ENCODE measurements at regions not wholly inside any gene's neighbourhood (a gene's known extent, or its start where the extent isn't known, plus 50 kb on each side); places are given as distances from the start of the nearest gene placed in this dataset.

DNA sequence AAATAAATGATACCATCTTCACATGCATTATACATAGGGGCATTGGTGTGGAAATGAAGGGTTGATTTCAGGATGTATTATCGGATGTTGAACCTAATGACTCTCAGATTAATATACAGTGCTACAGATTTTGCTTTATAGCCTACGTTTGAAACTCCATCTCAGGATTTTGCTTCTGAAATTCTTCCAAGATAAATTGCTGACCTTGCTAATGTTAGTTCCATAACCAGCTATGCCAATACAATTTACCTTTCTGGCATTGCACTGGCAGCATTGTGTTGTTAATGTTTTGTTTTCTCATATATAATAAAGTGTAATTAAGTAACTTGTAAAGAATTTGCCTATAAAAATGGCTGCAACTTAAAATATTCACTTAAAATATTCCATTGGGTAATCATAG is 350.1 kb downstream of the CHRM3 start:
- Histone ChIP-seq H3K9me2 (replicated peaks; ENCODE audit: insufficient read depth, low read length) (no peaks in the 10 kb centered on the region), H3K9ac (ENCODE audit: low read length) (no peak overlapping the region), H3K4me2 (ENCODE audit: low read depth, low read length) (no peak overlapping the region), H4K20me1 (ENCODE audit: insufficient read depth, low read length) (no peaks in the 10 kb centered on the region), H3K27ac (ENCODE audit: low read length) (no peak overlapping the region), H3K9me3 (replicated peaks; ENCODE audit: insufficient read depth, low read length) (no peaks in the 10 kb centered on the region), H2AFZ (ENCODE audit: low read length) (no peak overlapping the region), H3K4me3 (ENCODE audit: low read length) (no peak overlapping the region), H3K27me3 (replicated peaks; ENCODE audit: insufficient read depth, low read length) (no peaks in the 10 kb centered on the region), H3K36me3 (replicated peaks; ENCODE audit: insufficient read depth, low read length) (no peaks in the 10 kb centered on the region), H3K4me1 (ENCODE audit: low read length) (no peaks in the 10 kb centered on the region), H3K79me2 (ENCODE audit: low read length) (0 out of 2 replicates have a peak, but pooled peaks cover 4% of the 10 kb centered on the region), H3F3A (ENCODE audit: insufficient read depth, low read length) (no peaks in the 10 kb centered on the region)
- DNase-seq = no peak
- TF ChIP-seq CTCF (IDR thresholded peaks at IDR 0.05; ENCODE audit: low read length) = no peak
- no peak for TF ChIP-seq EZH2phosphoT487 (IDR thresholded peaks at IDR 0.05; ENCODE audit: low read length)
- TF ChIP-seq EZH2 (optimal IDR thresholded peaks at IDR 0.05; ENCODE audit: low read depth, low read length) = no peak

DNA sequence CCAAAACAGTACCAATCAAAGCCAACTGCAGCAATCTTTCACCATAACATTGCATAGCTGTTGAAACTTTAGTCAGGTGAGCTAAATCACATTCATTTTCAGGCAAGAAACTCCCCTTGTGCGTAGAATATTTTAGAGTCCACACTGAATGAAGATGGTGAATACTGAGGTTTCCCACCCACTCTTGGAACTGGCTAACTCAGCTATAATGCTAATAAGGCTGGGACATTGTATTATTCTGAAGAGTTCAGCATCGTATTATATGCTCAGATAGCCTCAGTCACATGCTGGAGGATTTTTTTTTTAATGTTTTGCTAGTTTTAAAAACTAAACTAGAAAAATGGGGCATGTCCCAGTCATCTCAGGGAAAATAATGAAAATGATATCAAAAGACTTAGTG is 352.3 kb upstream of the FMN2 start:
- H3K4me1 ChIP-seq (ENCODE audit: low read length) = no peaks in the 10 kb centered on the region
- no peaks in the 10 kb centered on the region for H3K27me3 ChIP-seq (replicated peaks; ENCODE audit: insufficient read depth, low read length)
- no peaks in the 10 kb centered on the region for H4K20me1 ChIP-seq (ENCODE audit: insufficient read depth, low read length)
- no peaks in the 10 kb centered on the region for H3K36me3 ChIP-seq (replicated peaks; ENCODE audit: insufficient read depth, low read length)
- H2AFZ ChIP-seq (ENCODE audit: low read length) = no peak overlapping the region
- H3K27ac ChIP-seq (ENCODE audit: low read length) = no peak overlapping the region
- TF ChIP-seq EZH2phosphoT487 (IDR thresholded peaks at IDR 0.05; ENCODE audit: low read length) (no peak), CTCF (IDR thresholded peaks at IDR 0.05; ENCODE audit: low read length) (no peak), EZH2 (optimal IDR thresholded peaks at IDR 0.05; ENCODE audit: low read depth, low read length) (no peak)
- H3K79me2 ChIP-seq (ENCODE audit: low read length) = 0 out of 2 replicates have a peak, but pooled peaks cover 4% of the 10 kb centered on the region
- H3K9me2 ChIP-seq (replicated peaks; ENCODE audit: insufficient read depth, low read length) = no peaks in the 10 kb centered on the region
- no peaks in the 10 kb centered on the region for H3K9me3 ChIP-seq (replicated peaks; ENCODE audit: insufficient read depth, low read length)
- no peak overlapping the region for H3K9ac ChIP-seq (ENCODE audit: low read length)
- no peak overlapping the region for H3K4me2 ChIP-seq (ENCODE audit: low read depth, low read length)
- no peaks in the 10 kb centered on the region for H3F3A ChIP-seq (ENCODE audit: insufficient read depth, low read length)
- no peak overlapping the region for H3K4me3 ChIP-seq (ENCODE audit: low read length)
- DNase-seq = no peak

- H4K20me1 ChIP-seq (ENCODE audit: insufficient read depth, low read length) = no peaks in the 10 kb centered on the region
- DNase-seq = no peak
- TF ChIP-seq CTCF (IDR thresholded peaks at IDR 0.05; ENCODE audit: low read length) (no peak), EZH2 (optimal IDR thresholded peaks at IDR 0.05; ENCODE audit: low read depth, low read length) (no peak)
- H3K9me3 ChIP-seq (replicated peaks; ENCODE audit: insufficient read depth, low read length) = no peaks in the 10 kb centered on the region
- H3K36me3 ChIP-seq (replicated peaks; ENCODE audit: insufficient read depth, low read length) = no peaks in the 10 kb centered on the region
- no peak overlapping the region for H3K27ac ChIP-seq (ENCODE audit: low read length)
- no peak overlapping the region for H3K4me3 ChIP-seq (ENCODE audit: low read length)
- no peak overlapping the region for H3K9ac ChIP-seq (ENCODE audit: low read length)
- no peaks in the 10 kb centered on the region for H3F3A ChIP-seq (ENCODE audit: insufficient read depth, low read length)
- no peaks in the 10 kb centered on the region for H3K9me2 ChIP-seq (replicated peaks; ENCODE audit: insufficient read depth, low read length)
- no peak overlapping the region for H3K4me2 ChIP-seq (ENCODE audit: low read depth, low read length)
- H3K27me3 ChIP-seq (replicated peaks; ENCODE audit: insufficient read depth, low read length) = no peaks in the 10 kb centered on the region
- H3K79me2 ChIP-seq (ENCODE audit: low read length) = no peaks in the 10 kb centered on the region
- H2AFZ ChIP-seq (ENCODE audit: low read length) = no peak overlapping the region
- no peaks in the 10 kb centered on the region for H3K4me1 ChIP-seq (ENCODE audit: low read length)
Measured at GRCh38 chr1:239739919-239740318, 351.8 kb upstream of the FMN2 start.
